GM12878 (cell line): ENCODE measurements at regions not wholly inside any gene's neighbourhood (a gene's known extent, or its start where the extent isn't known, plus 50 kb on each side); places are given as distances from the start of the nearest gene placed in this dataset.

ENCODE experiments used
- ATAC-seq: fragments of 200-7000 bp; cut with Tn5 transposase; 3 replicates; pipeline ENCODE4 v1.9.1; 2020; ENCODE audit warnings: mild to moderate bottlenecking, moderate library complexity
- BruUV-seq: library from RNA; stranded (reverse); fragments of 400-500 nt; replicated peaks from 2 replicates; lab custom pipeline; 2021; lab: Mats Ljungman, UMichigan
- CTCF ChIA-PET: fragments of 300-600 bp; sonication (Branson Sonifier 250); formaldehyde crosslinking; extraction: SDS; loops from one replicate; lab custom pipeline; 2021; ENCODE audit warnings: inconsistent platforms; lab: Yijun Ruan, JAX
- POLR2A ChIA-PET: fragments of 350-600 bp; formaldehyde crosslinking; extraction: SDS; loops from one replicate; lab custom pipeline; 2021; ENCODE audit warnings: inconsistent platforms; lab: Charles Lee
- RAD21 ChIA-PET: fragments of 300-600 bp; sonication (Branson Sonifier 250); formaldehyde crosslinking; loops from one replicate; lab custom pipeline; 2023; ENCODE audit warnings: antibody characterized with exemption; ENCODE audit not compliant: unreplicated experiment; lab: Charles Lee
- SMC1A ChIA-PET: fragments of 300-600 bp; sonication (Branson Sonifier 250); formaldehyde crosslinking; loops from one replicate; lab custom pipeline; 2023; ENCODE audit not compliant: unreplicated experiment, uncharacterized antibody; lab: Charles Lee
- DNase-seq: peaks from one replicate; pipeline ENCODE4 v3.0.0-alpha.2; 2011; ENCODE audit warnings: low read depth, low spot score
- FAIRE-seq: peaks from 3 replicates; lab custom pipeline; 2011; peaks lifted over from hg19 to GRCh38; lab: Jason Lieb, UNC
- H2AFZ ChIP-seq: 2 replicates; pipeline ENCODE4 v1.6.0; 2011; ENCODE audit warnings: low read depth, low read length, control low read depth; ENCODE audit not compliant: control insufficient read depth
- H3K27ac ChIP-seq: 2 replicates; pipeline ENCODE4 v1.5.1; 2011; ENCODE audit warnings: control low read depth; ENCODE audit not compliant: control insufficient read depth, insufficient read depth
- H3K27me3 ChIP-seq, 2 experiments: replicated peaks in 1 of 2; 2 replicates each; pipeline versions ENCODE4 v1.6.0 to v1.6.1; 2011; ENCODE audit warnings: low read length in 1 of 2; ENCODE audit not compliant: control insufficient read depth in 2 of 2, insufficient read depth in 2 of 2
- H3K36me3 ChIP-seq, 2 experiments: 2 replicates each; pipeline ENCODE4 v1.5.1; 2011; ENCODE audit warnings: low read length in 1 of 2; ENCODE audit not compliant: control insufficient read depth in 2 of 2, insufficient read depth in 2 of 2
- H3K4me1 ChIP-seq: 2 replicates; pipeline ENCODE4 v1.6.1; 2011; ENCODE audit warnings: mild to moderate bottlenecking, low read length, moderate library complexity, mixed read lengths; ENCODE audit not compliant: control insufficient read depth, insufficient read depth
- H3K4me2 ChIP-seq: 2 replicates; pipeline ENCODE4 v1.6.0; 2011; ENCODE audit warnings: control low read depth; ENCODE audit not compliant: control insufficient read depth, insufficient read depth
- H3K4me3 ChIP-seq: fragments of 200-600 bp; sonication (generic); 2 replicates; pipeline ENCODE4 v1.5.1; 2016
- H3K79me2 ChIP-seq: 2 replicates; pipeline ENCODE4 v1.6.0; 2011; ENCODE audit warnings: low read length; ENCODE audit not compliant: control insufficient read depth, insufficient read depth
- H3K9ac ChIP-seq: 2 replicates; pipeline ENCODE4 v1.8.0; 2011; ENCODE audit warnings: low read length, control low read depth, mixed read lengths; ENCODE audit not compliant: control insufficient read depth, insufficient read depth
- H3K9me3 ChIP-seq: replicated peaks from 3 replicates; pipeline ENCODE4 v1.5.1; 2011; ENCODE audit warnings: mild to moderate bottlenecking, low read length; ENCODE audit not compliant: control insufficient read depth, insufficient read depth
- H4K20me1 ChIP-seq: 2 replicates; pipeline ENCODE4 v1.6.0; 2011; ENCODE audit not compliant: control insufficient read depth, insufficient read depth
- BACH1 ChIP-seq: fragments of 450-650 bp; IDR thresholded peaks from 2 replicates; pipeline ENCODE4 v1.6.1; 2017; ENCODE audit warnings: mild to moderate bottlenecking, borderline replicate concordance
- CBFB ChIP-seq: IDR thresholded peaks from 2 replicates; pipeline ENCODE4 v1.6.1; 2016; ENCODE audit warnings: antibody characterized with exemption, low read depth
- IRF4 ChIP-seq: IDR thresholded peaks from 2 replicates; pipeline ENCODE4 v1.6.1; 2011; ENCODE audit warnings: low read depth, low read length
- JUNB ChIP-seq: IDR thresholded peaks from 2 replicates; pipeline ENCODE4 v1.6.1; 2016; ENCODE audit warnings: antibody characterized with exemption, mild to moderate bottlenecking
- LARP7 ChIP-seq: fragments of 450-650 bp; IDR thresholded peaks from 2 replicates; pipeline ENCODE4 v1.6.1; 2017; ENCODE audit warnings: mild to moderate bottlenecking
- RELB ChIP-seq: fragments of 450-650 bp; IDR thresholded peaks from 2 replicates; pipeline ENCODE4 v1.6.1; 2017; ENCODE audit warnings: low read depth, mild to moderate bottlenecking, moderate library complexity
- SKIL ChIP-seq: fragments of 450-650 bp; IDR thresholded peaks from 2 replicates; pipeline ENCODE4 v1.6.1; 2017; ENCODE audit warnings: mild to moderate bottlenecking, low read depth, inconsistent platforms; ENCODE audit not compliant: poor library complexity, severe bottlenecking
- SUPT20H ChIP-seq: IDR thresholded peaks from 2 replicates; pipeline ENCODE4 v1.6.1; 2011; ENCODE audit warnings: low read depth, mild to moderate bottlenecking, low read length, moderate library complexity, borderline replicate concordance; ENCODE audit not compliant: control insufficient read depth
- TARDBP ChIP-seq: IDR thresholded peaks from 2 replicates; pipeline ENCODE4 v1.6.1; 2016; ENCODE audit warnings: borderline replicate concordance
- ZNF592 ChIP-seq: fragments of 450-650 bp; IDR thresholded peaks from 2 replicates; pipeline ENCODE4 v1.6.1; 2017; ENCODE audit warnings: mild to moderate bottlenecking, moderate library complexity
- WGBS: methylation state at CpG from one replicate; pipeline ENCODE4 v1.1.6; 2016; ENCODE audit warnings: low lambda C conversion rate; ENCODE audit not compliant: insufficient replicate concordance, insufficient coverage; ENCODE audit errors: missing lambda C conversion rate; 5-methylcytosine and 5-hydroxymethylcytosine counted together
- in situ Hi-C: fragments of 300-500 bp; cut with MboI; formaldehyde crosslinking; loops from 9 replicates; pipeline ENCODE4 v1.14.3; 2018; ENCODE audit warnings: mixed read lengths
- intact Hi-C: fragments of 100-400 bp; cut with micrococcal nuclease; formaldehyde crosslinking; loops from one replicate; pipeline ENCODE4 v1.14.2; 2022; ENCODE audit not compliant: unreplicated experiment

GRCh38 chr21:34204481-34205439, 131.4 kb downstream of the MRPS6 start:
- RAD21 ChIA-PET: interaction anchor here (0.7 to 1.8 kb wide), 4 partner anchors 143 to 607 kb away, joined by 3 to 7 read pairs (median 4); no protein-coding TSS in a partner anchor
- no peaks in the 10 kb centered on the region for H3K79me2 ChIP-seq
- no peaks in the 10 kb centered on the region for H3K4me1 ChIP-seq
- TF ChIP-seq SUPT20H (no peak), JUNB (no peak), CBFB (no peak), LARP7 (no peak), BACH1 (no peak), ZNF592 (no peak), IRF4 (no peak), TARDBP (no peak), RELB (no peak), SKIL (no peak)
- no peak overlapping the region for H3K4me2 ChIP-seq
- FAIRE-seq (no peak), DNase-seq (no peak), ATAC-seq (no peak)
- H3K9me3 ChIP-seq: no peaks in the 10 kb centered on the region; the same call in 2 of the 3 replicates
- no peaks in the 10 kb centered on the region for H3K36me3 ChIP-seq
- no peaks in the 10 kb centered on the region for H4K20me1 ChIP-seq
- H2AFZ ChIP-seq: no peak overlapping the region
- WGBS: 62% methylated on average over 13 of the region's 13 CpGs
- POLR2A ChIA-PET: no interaction called here
- BruUV-seq: no TSS peak
- H3K9ac ChIP-seq: no peak overlapping the region
- no peak overlapping the region for H3K4me3 ChIP-seq
- intact Hi-C loops (no loop called here), in situ Hi-C loops (no loop called here)
- SMC1A ChIA-PET: interaction anchor here (1.3 to 2.5 kb wide), 2 partner anchors 245 to 281 kb away, joined by 4 to 8 read pairs; no protein-coding TSS in a partner anchor
- H3K27ac ChIP-seq: no peak overlapping the region
- H3K27me3 ChIP-seq: no peaks in the 10 kb centered on the region; a peak in 1 of 4 replicates
- CTCF ChIA-PET: interaction anchor here (0.6 to 2.9 kb wide), 3 partner anchors 29 to 281 kb away, joined by 3 to 12 read pairs (median 3); no protein-coding TSS in a partner anchor
